AG20443 (cell line): ENCODE measurements at regions not wholly inside any gene's neighbourhood (a gene's known extent, or its start where the extent isn't known, plus 50 kb on each side); places are given as distances from the start of the nearest gene placed in this dataset.
A peak's percentile ranks its signal among the peaks of the same experiment; 100 is the strongest.
"Not testable (repeated sequence)": the region's sequence is repeated elsewhere in the genome, so short reads cannot be mapped to it uniquely, and the experiment has no call there.

Experiments used
- DNase-seq: peaks from one replicate; pipeline ENCODE4 v3.0.0; 2012; ENCODE audit warnings: low spot score, mixed read lengths

DNA sequence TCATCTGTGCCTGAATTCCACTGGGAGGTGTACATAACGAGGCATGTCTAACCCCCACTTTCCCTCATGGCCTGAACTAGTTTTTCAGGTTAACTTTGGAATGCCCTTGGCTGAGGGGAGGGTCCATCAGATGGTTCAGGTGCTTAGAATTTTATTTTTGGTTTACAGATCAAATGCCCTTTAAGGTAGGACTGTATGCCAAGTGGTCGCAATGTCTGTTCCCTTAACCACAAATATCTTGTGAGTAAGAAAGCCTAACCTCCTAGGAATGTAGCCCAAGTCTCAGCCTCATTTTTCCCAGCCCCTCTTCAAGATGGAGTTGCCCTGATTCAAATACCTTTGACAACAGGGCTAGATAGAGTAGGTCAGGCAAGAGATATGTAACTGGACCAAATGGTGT, 78.4 kb downstream of the RNASET2 start:
- DNase-seq: no peak

DNA sequence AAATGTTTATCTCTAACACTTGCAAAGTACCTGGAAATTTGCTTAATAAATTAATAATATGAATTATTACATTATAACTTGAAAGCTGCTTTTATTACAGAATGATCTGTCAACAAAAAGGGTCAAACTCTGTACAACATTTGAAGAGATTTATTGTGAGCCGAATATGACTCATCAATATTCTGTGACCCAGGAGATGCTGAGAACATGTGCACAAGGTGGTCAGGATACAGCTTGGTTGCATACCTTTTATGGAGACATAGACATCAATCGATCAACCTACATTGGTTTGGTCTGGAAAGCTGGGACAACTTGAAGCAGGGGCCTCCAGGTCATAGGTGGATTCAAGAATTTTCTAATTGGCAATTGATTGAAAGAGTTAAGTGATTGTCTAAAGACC, 79.0 kb downstream of the RNASET2 start:
- DNase-seq: no peak

GRCh38 chr6:166872531-166873009, 83.8 kb downstream of the RNASET2 start:
- DNase-seq: no peak

DNA sequence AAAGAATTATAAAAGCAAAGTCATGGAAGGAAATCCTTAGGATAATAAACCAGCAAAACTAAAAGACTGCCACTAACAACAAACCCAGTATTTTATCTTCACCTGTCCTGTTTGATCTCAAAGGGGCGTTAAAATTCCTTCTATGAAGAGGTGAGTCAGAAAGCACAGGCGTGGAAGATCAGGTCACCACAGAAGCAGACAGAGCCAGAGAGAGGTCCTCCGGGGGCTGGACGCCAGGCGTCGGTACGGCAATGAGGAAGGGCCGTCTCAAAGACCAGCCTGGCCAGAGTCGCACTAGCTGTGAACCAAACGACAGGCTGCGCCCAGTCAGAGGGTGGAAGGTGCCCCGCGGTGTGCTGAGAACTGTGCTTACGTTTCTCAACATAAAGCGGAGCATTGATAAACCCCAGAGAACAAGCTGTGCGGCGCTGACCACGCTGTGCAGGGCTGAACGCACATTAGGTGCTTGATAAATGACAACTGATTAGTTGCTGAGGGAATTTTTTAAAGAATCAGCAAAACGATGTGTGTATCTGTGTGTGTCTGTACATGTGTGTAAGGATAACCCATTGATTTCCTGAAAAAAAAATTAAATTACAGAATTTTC, 85.6 kb downstream of the RNASET2 start:
- no peak for DNase-seq

- no peak for DNase-seq
These were observed 89.3 kb downstream of the RNASET2 start for GRCh38 chr6:166866839-166867637.

- no peak for DNase-seq
These were observed 92.0 kb downstream of the RNASET2 start for GRCh38 chr6:166864333-166864732.

DNA sequence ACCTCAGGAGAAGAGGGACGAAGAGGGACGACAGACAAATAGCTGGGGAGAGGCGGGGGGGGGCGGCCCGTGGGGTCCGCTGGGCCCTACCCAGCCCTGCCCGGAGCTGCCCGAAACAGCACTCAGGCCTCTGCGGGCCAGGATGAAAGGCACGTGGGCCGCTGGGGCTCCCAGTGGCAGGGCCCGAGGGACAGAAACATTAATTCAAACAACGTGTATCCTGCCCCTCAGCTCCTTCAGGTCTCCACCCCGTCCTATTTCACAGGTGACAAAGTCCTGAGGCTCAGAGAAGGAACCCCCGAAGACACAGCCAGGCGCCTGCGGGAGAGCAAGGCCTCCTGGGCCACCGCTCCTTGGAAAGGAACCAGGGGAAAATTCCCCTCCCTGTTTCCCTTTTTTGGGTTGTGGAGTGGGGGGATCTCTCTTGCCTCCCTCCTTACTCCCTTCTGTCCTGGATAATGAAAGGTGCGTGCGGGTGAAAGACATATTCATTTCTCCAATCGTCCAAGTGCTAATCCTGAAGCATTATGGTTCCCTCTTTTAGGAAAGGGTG, 93.3 kb downstream of the RNASET2 start:
- no peak for DNase-seq

DNA sequence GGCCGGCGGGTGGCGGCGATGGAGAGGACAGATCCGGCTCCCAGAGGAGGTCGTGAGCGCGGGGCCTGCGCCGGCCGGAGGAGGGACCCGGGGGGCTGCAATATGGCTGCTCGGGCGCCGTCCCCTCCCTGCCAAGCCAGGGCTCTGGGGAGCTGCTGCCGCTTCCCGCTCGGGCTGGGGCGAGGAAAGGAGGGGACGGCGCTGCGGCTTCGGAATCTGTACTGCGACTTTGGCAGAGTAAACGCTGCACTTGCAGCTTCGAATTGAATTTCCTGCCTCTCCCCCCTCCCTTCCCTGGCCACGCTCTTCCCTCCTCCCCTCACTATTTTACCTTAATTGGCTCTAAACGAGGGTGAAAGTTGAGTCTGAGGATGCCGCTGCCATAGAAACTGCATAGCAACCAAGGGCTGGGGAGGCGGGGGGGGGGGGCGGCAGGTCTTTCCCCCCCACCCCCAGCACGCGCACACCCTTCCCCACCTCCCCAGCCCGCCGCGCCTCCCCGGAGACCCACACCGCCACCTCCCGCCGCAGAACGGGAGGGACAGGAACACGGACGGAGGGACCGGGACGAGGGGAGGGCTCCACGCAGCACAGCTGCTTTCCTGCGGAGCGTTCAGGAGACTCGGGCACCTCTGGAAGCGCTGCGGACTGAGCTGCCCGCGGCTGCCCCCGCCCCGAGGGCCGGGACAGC, 93.9 kb downstream of the RNASET2 start:
- peak; percentile 33 for DNase-seq

GRCh38 chr6:166861961-166862286, 94.4 kb downstream of the RNASET2 start:
- no peak for DNase-seq

DNA sequence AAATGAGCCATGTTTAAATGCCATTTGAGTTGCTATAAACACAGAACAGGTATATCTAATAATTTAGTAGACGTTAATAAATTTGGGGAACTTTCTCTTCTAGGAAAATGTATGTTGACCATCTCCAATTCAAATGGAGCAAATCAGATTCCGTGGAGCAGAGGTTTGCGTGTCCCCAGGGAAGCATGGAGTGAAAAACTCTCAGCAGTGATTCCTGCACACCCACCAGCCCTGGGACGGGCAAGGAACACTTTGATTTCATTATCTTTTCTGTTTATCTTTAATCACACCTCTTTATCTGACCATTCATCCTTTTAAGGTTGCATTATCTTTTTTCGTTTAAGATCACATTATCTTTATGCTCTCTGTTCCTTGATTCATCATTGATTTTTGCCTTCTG, 95.0 kb downstream of the RNASET2 start:
- DNase-seq: no peak

DNA sequence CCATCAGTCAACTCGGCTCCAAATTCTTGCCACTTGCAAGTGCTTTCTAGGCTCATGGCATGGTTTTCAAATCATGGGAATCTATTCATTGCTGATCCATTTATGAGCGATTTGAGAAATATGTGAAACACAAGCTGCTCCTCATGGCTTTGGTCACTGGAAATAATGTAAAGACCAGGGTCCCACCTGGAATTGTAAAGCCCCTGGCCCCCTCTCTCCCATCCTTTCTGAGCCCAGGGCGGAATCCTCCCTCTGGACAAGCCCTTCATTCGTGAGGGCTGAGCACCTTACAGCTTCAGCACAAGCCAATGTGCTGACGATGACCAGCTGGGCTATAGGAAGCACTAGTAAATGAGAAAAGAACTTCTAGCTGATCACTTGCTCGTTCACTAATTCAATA, 96.0 kb downstream of the RNASET2 start:
- DNase-seq: no peak

DNA sequence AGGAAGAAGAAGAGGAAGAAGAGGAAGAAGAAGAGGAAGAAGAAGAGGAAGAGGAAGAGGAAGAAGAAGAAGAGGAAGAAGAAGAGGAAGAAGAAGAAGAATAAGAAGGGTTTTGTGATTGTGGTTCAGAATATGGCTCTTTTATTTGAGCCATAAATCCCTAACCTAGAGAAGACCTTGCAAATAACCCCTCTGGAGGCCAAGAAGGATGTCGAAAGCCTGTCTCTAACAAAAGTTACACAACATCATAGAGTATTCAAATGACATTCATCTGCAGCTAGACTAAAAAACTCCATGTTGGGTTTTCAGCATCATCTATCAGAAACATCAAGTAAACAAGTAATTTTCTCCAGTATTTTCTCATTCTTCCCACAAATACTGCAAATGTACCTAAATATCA, 100.9 kb downstream of the RNASET2 start:
- no peak for DNase-seq

GRCh38 chr6:166853371-166854325, 102.7 kb downstream of the RNASET2 start:
- DNase-seq: no peak

- no peak for DNase-seq
These were observed 103.8 kb downstream of the RNASET2 start for GRCh38 chr6:166852451-166852975.

- DNase-seq: no peak
These were observed 104.4 kb downstream of the RNASET2 start for GRCh38 chr6:166851911-166852310.

DNA sequence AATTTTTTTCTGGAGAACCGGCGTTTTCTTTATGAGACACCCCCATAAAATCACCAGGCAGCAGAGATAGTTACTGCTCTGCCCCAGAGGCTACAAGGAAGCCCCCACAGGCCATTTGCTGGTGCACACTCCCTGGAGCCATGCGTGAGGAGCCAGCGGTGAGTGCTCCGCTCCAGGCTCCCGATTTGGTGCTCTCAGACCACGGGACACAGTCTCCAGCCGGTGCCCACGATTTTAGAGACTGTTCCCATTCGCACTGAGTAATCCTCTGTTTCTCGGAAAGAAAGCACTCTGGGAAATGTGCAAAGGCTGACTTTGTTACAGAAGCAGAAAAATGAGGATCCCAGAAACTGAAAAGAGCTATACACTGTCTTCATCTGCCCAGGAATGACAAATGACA, 104.9 kb downstream of the RNASET2 start:
- DNase-seq: no peak

DNA sequence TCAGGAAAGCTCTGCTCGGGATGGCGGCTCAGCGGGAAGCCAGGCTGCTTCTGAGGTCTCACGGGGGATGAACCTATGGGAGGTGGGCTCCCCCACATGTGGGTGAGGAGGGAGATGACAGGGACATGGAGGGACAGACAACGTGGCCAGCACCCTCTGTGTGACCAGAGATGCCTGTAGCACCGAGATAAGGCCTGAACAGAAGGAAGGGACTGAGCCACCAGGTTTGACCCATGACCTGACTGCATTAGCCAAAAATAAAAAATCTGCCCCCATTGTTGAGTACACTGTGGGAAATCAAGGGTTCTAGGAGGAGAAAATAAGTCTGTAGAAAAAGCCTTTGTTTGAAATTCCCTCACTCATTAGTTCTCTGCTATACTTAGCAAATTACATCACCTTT, 105.7 kb downstream of the RNASET2 start:
- DNase-seq: no peak

DNA sequence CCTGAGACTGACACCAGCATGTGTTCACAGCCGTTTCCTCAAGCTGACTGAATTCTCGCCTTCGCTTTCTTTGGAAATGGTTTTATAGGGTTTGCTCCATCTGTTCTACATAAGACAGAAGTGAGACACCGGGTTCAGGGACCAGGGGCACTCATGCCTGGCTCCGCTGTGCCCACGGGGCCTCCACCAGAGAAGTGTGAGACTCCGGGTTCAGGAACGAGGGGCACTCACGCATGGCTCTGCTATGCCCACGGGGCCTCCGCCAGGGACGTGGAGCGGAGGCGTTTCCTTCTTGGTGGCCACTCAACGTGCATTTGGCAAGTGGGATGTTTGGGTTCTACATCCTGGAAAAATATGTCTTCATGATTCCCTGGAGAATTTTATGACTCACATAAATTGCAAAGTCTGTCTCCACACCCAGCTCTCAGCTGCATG, 106.6 kb downstream of the RNASET2 start:
- DNase-seq: no peak

GRCh38 chr6:166848979-166849748, 107.2 kb downstream of the RNASET2 start:
- no peak for DNase-seq

- not testable (repeated sequence) for DNase-seq
These were observed 109.8 kb downstream of the RNASET2 start for GRCh38 chr6:166846446-166847142.
